H1 (cell line): ENCODE measurements at regions not wholly inside any gene's neighbourhood (a gene's known extent, or its start where the extent isn't known, plus 50 kb on each side); places are given as distances from the start of the nearest gene placed in this dataset.
"Not testable (repeated sequence)": the region's sequence is repeated elsewhere in the genome, so short reads cannot be mapped to it uniquely, and the experiment has no call there.

Experiments
- CTCF ChIA-PET: fragments of 300-600 bp; sonication (Branson Sonifier 250); formaldehyde crosslinking; loops from one replicate; lab custom pipeline; 2021; ENCODE audit not compliant: partially characterized antibody; lab: Charles Lee
- POLR2A ChIA-PET: fragments of 300-600 bp; sonication (Branson Sonifier 250); formaldehyde crosslinking; loops from one replicate; lab custom pipeline; 2021; ENCODE audit warnings: inconsistent platforms; ENCODE audit not compliant: partially characterized antibody; lab: Charles Lee
- DNase-seq, 2 experiments: peaks; one replicate each; pipeline versions ENCODE4 v3.0.0 to v3.0.0-alpha.2; 2010 to 2022; ENCODE audit warnings: low spot score in 2 of 2, low read depth in 1 of 2, mixed read lengths in 1 of 2
- FAIRE-seq: peaks from 2 replicates; lab custom pipeline; 2011; peaks lifted over from hg19 to GRCh38; lab: Jason Lieb, UNC
- H2AFZ ChIP-seq: 2 replicates; pipeline ENCODE4 v1.8.1; 2012; ENCODE audit warnings: low read length, inconsistent platforms
- H2AK5ac ChIP-seq: 2 replicates; pipeline ENCODE4 v1.6.1; 2013; ENCODE audit warnings: low read depth, low read length
- H2BK120ac ChIP-seq: replicated peaks from 2 replicates; pipeline ENCODE3; 2013; ENCODE audit warnings: low read depth, low read length, inconsistent platforms
- H2BK12ac ChIP-seq: 2 replicates; pipeline ENCODE4 v1.6.1; 2013; ENCODE audit warnings: low read depth, low read length
- H2BK15ac ChIP-seq: 2 replicates; pipeline ENCODE4 v1.6.1; 2013; ENCODE audit warnings: low read length
- H2BK20ac ChIP-seq: 2 replicates; pipeline ENCODE4 v1.6.1; 2013; ENCODE audit warnings: low read length
- H2BK5ac ChIP-seq: 2 replicates; pipeline ENCODE4 v1.6.1; 2013; ENCODE audit warnings: low read depth, low read length
- H3K14ac ChIP-seq: 2 replicates; pipeline ENCODE4 v1.6.1; 2013; ENCODE audit warnings: inconsistent platforms; ENCODE audit not compliant: insufficient read length
- H3K18ac ChIP-seq: 2 replicates; pipeline ENCODE4 v1.6.1; 2013; ENCODE audit warnings: low read length; ENCODE audit errors: extremely low read depth
- H3K23ac ChIP-seq: 2 replicates; pipeline ENCODE4 v1.6.1; 2013; ENCODE audit warnings: inconsistent platforms; ENCODE audit not compliant: insufficient read length
- H3K23me2 ChIP-seq: 2 replicates; pipeline ENCODE4 v1.6.1; 2013; ENCODE audit warnings: low read depth, low read length
- H3K27ac ChIP-seq: 2 replicates; pipeline ENCODE4 v1.6.1; 2011; ENCODE audit warnings: low read depth, low read length, inconsistent platforms
- H3K27me3 ChIP-seq, 4 experiments: replicated peaks in 1 of 4; 1 replicate in 1 of 4; 2 replicates in 3 of 4; pipeline versions ENCODE4 v1.6.1 to v1.8.1; 2011 to 2013; ENCODE audit warnings: low read length in 3 of 4, mild to moderate bottlenecking in 3 of 4, inconsistent platforms in 2 of 4, mixed read lengths in 2 of 4, moderate library complexity in 1 of 4; ENCODE audit not compliant: control insufficient read depth in 3 of 4, insufficient read depth in 3 of 4; ENCODE audit errors: extremely low read depth in 1 of 4
- H3K36me3 ChIP-seq, 4 experiments: 2 replicates each; pipeline versions ENCODE4 v1.6.1 to v1.8.1; 2011 to 2013; ENCODE audit warnings: mild to moderate bottlenecking in 4 of 4, low read length in 3 of 4, moderate library complexity in 2 of 4, control low read depth in 1 of 4, inconsistent platforms in 1 of 4; ENCODE audit not compliant: insufficient read depth in 4 of 4, control insufficient read depth in 2 of 4
- H3K4ac ChIP-seq: replicated peaks from 2 replicates; pipeline ENCODE3; 2013; ENCODE audit warnings: low read length, low read depth, mixed read lengths, inconsistent platforms; ENCODE audit not compliant: insufficient read length
- H3K4me1 ChIP-seq, 4 experiments: replicated peaks in 1 of 4; 1 replicate in 1 of 4; 2 replicates in 3 of 4; pipeline versions ENCODE4 v1.6.1 to v1.8.1; 2011 to 2013; ENCODE audit warnings: low read length in 3 of 4, inconsistent platforms in 2 of 4, mixed read lengths in 1 of 4; ENCODE audit not compliant: insufficient read depth in 4 of 4, control insufficient read depth in 3 of 4
- H3K4me2 ChIP-seq, 2 experiments: 2 replicates each; pipeline versions ENCODE4 v1.6.1 to v1.8.1; 2011 to 2013; ENCODE audit warnings: low read depth in 2 of 2, low read length in 2 of 2, control low read depth in 1 of 2, inconsistent platforms in 1 of 2, mild to moderate bottlenecking in 1 of 2; ENCODE audit not compliant: insufficient read depth in 1 of 2
- H3K4me3 ChIP-seq, 4 experiments: fragments of 200-600, 300-600 bp in 1 of 4; sonication (generic), shearing (Covaris generic), sonication (Bioruptor Twin) in 1 of 4; 2 replicates each; pipeline versions ENCODE4 v1.5.1 to v1.8.1; 2011 to 2016; ENCODE audit warnings: low read length in 4 of 4, low read depth in 3 of 4, control low read depth in 2 of 4, inconsistent platforms in 2 of 4, mild to moderate bottlenecking in 2 of 4, mixed read lengths in 1 of 4, moderate library complexity in 1 of 4; ENCODE audit not compliant: insufficient read depth in 2 of 4; ENCODE audit errors: extremely low read depth in 1 of 4
- H3K56ac ChIP-seq: replicated peaks from 2 replicates; pipeline ENCODE3; 2013; ENCODE audit warnings: low read depth, mild to moderate bottlenecking, mixed read lengths, low read length, inconsistent platforms; ENCODE audit not compliant: insufficient read length
- H3K79me1 ChIP-seq: 2 replicates; pipeline ENCODE4 v1.6.1; 2013; ENCODE audit warnings: low read depth, low read length, control low read depth
- H3K79me2 ChIP-seq, 2 experiments: 2 replicates each; pipeline versions ENCODE4 v1.6.1 to v1.8.1; 2012 to 2013; ENCODE audit warnings: low read length in 2 of 2, mild to moderate bottlenecking in 2 of 2, inconsistent platforms in 1 of 2; ENCODE audit not compliant: insufficient read depth in 2 of 2, control insufficient read depth in 1 of 2
- H3K9ac ChIP-seq, 4 experiments: replicated peaks in 1 of 4; 1 replicate in 1 of 4; 2 replicates in 3 of 4; pipeline versions ENCODE4 v1.6.1 to v1.8.1; 2011 to 2013; ENCODE audit warnings: low read depth in 3 of 4, low read length in 3 of 4, control low read depth in 2 of 4, mild to moderate bottlenecking in 2 of 4, moderate library complexity in 2 of 4, inconsistent platforms in 1 of 4; ENCODE audit errors: extremely low read depth in 1 of 4
- H3K9me3 ChIP-seq, 2 experiments: 2 replicates each; pipeline versions ENCODE4 v1.6.1 to v1.8.1; 2012 to 2013; ENCODE audit warnings: mild to moderate bottlenecking in 2 of 2, moderate library complexity in 2 of 2, control low read depth in 1 of 2, inconsistent platforms in 1 of 2, low read depth in 1 of 2, low read length in 1 of 2, mixed read lengths in 1 of 2; ENCODE audit not compliant: insufficient read depth in 2 of 2
- H4K20me1 ChIP-seq, 2 experiments: replicated peaks in 1 of 2; 2 replicates each; pipeline versions ENCODE3 to v1.8.1; 2011 to 2013; ENCODE audit warnings: inconsistent platforms in 2 of 2, low read length in 2 of 2, mild to moderate bottlenecking in 1 of 2; ENCODE audit not compliant: insufficient read depth in 2 of 2, control insufficient read depth in 1 of 2
- H4K5ac ChIP-seq: 2 replicates; pipeline ENCODE4 v1.6.1; 2013; ENCODE audit warnings: low read length, low read depth, mixed read lengths, inconsistent platforms; ENCODE audit not compliant: insufficient read length
- H4K8ac ChIP-seq: 2 replicates; pipeline ENCODE4 v1.8.0; 2013; ENCODE audit warnings: mild to moderate bottlenecking, moderate library complexity, low read length, inconsistent platforms; ENCODE audit not compliant: insufficient read depth; ENCODE audit errors: extremely low read depth
- H4K91ac ChIP-seq: replicated peaks from 2 replicates; pipeline ENCODE3; 2013; ENCODE audit warnings: low read length, mixed read lengths, inconsistent platforms; ENCODE audit not compliant: insufficient read length
- WGBS, 2 experiments: shearing (Covaris generic) in 1 of 2; methylation state at CpG; one replicate each; pipeline versions ENCODE4 v1.1.6 to v1.1.7; 2013 to 2015; ENCODE audit warnings: low lambda C conversion rate in 2 of 2, mixed read lengths in 2 of 2, inconsistent platforms in 1 of 2, low coverage in 1 of 2, missing lambda C conversion rate in 1 of 2; ENCODE audit not compliant: insufficient replicate concordance in 2 of 2, insufficient coverage in 1 of 2, insufficient read length in 1 of 2; ENCODE audit errors: extremely low coverage in 1 of 2, missing lambda C conversion rate in 1 of 2; 5-methylcytosine and 5-hydroxymethylcytosine counted together

DNA sequence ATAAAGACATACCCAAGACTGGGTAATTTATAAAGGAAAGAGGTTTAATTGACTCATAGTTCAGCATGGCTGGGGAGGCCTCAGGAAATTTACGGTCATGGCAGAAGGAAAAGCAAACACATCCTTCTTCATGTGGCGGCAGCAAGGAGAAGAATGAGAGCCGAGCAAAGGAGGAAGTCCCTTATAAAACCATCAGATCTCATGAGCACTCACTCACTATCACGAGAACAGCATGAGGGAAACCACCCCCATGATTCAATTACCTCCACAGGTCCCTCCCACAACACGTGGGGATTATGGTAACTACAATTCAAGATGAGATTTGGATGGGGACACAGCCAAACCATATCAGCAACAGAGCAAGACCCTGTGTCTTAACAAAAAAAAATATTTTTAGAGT lies 98.8 kb upstream of the UBAC2 start:
- not testable (repeated sequence) for H2AFZ ChIP-seq, H3K23me2 ChIP-seq

More for the DNA sequence above, 98.8 kb upstream of the UBAC2 start:
- H2BK120ac ChIP-seq, POLR2A ChIA-PET, H3K36me3 ChIP-seq, H2AK5ac ChIP-seq, DNase-seq, H3K18ac ChIP-seq, H3K56ac ChIP-seq, H3K27ac ChIP-seq, H2BK5ac ChIP-seq, H2BK12ac ChIP-seq, H2BK15ac ChIP-seq, H3K9ac ChIP-seq, H4K91ac ChIP-seq, H3K14ac ChIP-seq, H3K4me2 ChIP-seq, H3K4ac ChIP-seq, H2BK20ac ChIP-seq, H3K27me3 ChIP-seq, H4K8ac ChIP-seq, H3K9me3 ChIP-seq, H4K20me1 ChIP-seq, H3K4me3 ChIP-seq, H4K5ac ChIP-seq, H3K4me1 ChIP-seq, FAIRE-seq, H3K79me2 ChIP-seq, CTCF ChIA-PET, H3K23ac ChIP-seq, H3K79me1 ChIP-seq: not testable (repeated sequence)
- WGBS, 2 experiments: 71% methylated on average over 5 of the region's 5 CpGs; no CpG with 5 or more reads in 1 of the 2 experiments
